ENCODE measurements at regions not wholly inside any gene's neighbourhood (a gene's known extent, or its start where the extent isn't known, plus 50 kb on each side); places are given as distances from the start of the nearest gene placed in this dataset.
"Not testable (repeated sequence)": the region's sequence is repeated elsewhere in the genome, so short reads cannot be mapped to it uniquely, and the experiment has no call there.

DNA sequence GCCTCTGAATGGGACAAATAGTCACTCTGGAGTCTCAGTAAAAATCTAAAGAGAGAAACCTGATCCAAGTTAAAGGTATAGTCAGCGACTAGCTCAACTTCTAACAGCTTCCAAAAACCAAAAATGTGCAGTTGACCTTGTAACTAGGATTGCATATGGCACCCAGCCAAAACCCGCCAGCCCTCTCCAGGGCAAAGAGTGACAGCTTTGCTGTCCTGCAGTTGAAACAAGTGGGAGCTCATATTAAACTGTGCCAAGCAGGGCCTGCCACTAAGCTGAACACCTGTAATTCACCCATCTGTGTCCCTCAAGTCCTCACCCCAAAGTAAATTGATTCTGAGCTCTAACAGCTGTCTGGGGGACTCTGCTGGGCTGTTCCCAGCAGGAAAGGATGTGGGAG lies 695.3 kb downstream of the MAFB start:
- no peak for DNase-seq

- DNase-seq, result no peak
These were observed 698.3 kb downstream of the MAFB start for GRCh38 chr20:39990692-39991091.

DNA sequence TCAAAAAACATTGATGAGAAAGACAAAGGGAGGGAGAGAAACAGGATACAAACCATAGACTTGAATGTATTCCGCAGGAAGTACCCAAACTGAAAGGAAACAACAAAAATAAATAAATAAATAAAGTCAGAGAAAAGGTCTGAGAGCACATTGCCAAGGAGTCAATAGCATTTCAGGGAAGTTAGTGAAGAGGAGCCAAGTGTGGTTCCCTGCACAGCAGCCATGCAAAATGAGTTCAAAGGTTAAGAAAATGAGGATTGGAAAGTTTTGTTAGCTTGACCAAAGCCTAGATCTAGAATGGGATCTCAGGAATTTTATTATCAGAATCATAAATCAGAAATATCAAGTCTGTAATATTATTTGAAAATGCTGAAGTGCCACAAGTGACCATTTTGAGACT lies 700.0 kb downstream of the MAFB start:
- DNase-seq, result no peak

- peak in 6 of 56 donors; percentile 2 to 18 (median 4) for DNase-seq
These were observed 702.7 kb downstream of the MAFB start for GRCh38 chr20:39986173-39986904.

DNA sequence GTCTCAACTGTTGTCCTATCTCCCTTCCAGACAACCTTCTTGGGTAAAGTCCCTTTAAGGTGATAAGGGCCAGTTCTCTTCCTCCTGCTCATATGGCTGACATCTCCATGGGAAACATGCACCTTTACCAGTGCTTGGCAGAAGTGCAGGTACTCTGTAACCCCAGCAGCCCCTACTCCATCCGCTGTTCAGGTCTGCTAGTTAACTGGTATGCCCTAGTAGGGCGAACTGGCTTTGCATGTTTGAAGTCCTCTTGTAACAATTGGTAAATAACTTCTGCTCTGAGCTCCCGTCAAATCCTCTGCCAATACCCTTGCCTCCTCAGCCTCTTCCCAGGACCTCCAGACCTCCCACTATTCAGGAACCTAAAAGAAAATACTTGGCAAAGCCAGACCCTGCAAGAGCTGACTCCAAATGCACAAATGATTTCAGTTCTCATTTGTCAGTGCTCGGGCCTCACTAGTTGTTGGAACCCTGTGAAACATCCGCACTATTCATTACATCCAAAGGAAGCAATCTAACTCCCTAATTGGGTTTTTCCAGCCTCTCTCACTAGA lies 703.7 kb downstream of the MAFB start:
- peak in 1 of 56 donors; percentile 7 for DNase-seq

DNA sequence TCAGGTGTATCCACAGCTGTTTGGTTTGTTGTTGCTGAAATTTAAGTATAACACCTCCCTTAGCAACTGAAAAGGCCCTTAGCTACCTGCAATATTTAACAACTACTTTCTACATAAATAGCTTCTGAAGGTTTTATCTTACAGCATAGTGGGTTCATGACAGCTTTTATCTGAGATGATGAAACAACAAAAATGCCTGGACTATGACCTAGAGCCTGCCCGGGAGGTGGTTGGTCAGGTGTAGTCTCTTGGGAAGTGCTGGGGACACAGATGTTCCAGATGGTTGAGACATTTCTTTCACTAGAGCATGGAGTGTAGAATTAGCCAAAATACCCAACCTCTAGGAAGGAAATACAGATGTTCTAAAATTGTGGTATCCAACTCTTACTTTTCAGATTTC lies 705.4 kb downstream of the MAFB start:
- no peak for DNase-seq

GRCh38 chr20:39983183-39983582 lies 705.9 kb downstream of the MAFB start:
- no peak for DNase-seq

GRCh38 chr20:39974966-39975501 lies 714.0 kb downstream of the MAFB start:
- no peak for DNase-seq

- no peak for DNase-seq
These were observed 720.5 kb downstream of the MAFB start for GRCh38 chr20:39968495-39968894.

- DNase-seq, result no peak
These were observed 721.2 kb downstream of the MAFB start for GRCh38 chr20:39967806-39968205.

DNA sequence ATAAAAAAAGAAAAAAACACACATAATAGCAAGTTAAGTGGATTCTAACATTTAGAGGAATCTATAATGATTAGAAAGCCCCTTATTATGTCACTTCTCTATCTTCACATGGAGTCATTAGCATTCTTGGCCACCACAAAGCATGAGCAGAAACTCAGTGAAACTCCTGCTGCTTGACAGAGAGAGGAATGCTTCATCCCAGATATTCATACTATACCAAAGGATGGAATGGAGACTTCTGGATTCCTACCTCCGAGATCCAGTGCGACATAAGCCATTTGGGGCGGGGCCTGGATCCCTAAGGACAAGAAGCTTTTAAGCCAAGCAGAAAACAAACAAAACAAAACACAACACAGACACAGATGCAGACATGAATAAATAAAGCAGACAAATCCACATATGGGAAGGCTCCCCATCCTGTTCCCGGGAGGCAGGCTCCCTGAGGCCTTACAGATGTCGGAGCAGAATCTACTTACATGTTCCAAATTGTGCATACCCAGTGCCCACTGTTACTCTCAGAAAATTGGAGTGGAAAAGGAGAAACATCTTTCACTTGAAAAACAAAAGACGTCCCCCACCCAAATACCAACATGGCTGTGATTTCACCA lies 727.3 kb downstream of the MAFB start:
- DNase-seq, result no peak

GRCh38 chr20:39960522-39961428 lies 728.3 kb downstream of the MAFB start:
- DNase-seq, result peak in 2 of 56 donors; percentile 9 to 19

- not testable (repeated sequence) for DNase-seq
These were observed 731.1 kb downstream of the MAFB start for GRCh38 chr20:39957911-39958310.

- DNase-seq, result no peak
These were observed 734.4 kb downstream of the MAFB start for GRCh38 chr20:39954621-39955020.

DNA sequence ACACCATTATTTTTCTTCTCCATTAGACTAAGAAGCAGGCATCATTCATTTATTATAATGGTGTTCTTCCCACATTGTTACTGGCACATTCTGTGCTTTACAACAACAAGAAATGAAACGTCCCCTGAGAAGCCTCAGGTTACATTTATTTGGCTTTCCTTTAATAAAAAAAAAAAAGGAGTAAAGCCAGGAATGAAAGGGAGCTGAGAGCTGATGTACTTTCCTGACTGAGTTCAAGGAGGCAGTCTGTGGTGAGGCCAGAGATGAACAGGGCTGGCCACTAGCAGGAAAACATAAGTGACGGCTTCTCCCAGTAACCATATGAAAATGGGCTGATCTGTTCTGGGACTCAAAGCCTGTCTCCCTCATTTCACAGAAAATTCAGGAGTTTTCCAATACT lies 742.1 kb downstream of the MAFB start:
- no peak for DNase-seq

DNA sequence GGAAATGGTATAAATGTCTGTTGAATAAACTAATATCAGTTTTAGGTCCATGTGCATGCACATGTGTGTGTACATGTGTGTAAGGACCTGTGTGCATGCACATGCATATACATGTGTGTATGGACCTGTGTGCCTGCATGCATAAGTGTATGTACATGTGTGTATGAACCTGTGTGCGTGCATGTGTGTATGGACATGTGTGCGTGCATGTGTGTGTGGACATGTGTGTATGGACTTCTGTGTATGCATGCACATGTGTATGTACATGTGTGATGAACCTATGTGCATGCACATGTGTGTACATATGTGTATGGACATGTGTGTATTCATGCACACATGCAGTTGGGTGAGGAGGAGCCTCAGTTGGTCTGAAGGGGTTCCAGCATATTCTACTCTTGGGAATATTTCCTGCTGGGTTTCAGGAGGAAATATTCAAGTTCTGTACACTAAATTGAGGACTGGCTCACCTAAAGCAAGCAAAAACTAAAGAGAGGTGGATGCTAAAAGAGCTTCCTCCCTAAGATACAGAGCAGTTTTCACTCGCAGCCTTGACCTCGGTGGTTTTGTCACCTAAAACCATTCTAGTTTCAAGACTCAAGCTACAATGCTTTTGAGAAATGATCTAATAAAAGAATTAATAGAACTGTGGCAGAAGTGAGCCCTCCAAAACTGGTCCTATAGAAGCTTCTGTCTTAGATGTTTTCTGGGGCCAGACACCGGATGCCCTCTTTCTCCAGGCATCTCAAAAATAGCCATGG lies 742.8 kb downstream of the MAFB start:
- DNase-seq, result no peak

- no peak for DNase-seq
These were observed 744.2 kb downstream of the MAFB start for GRCh38 chr20:39944861-39945260.

DNA sequence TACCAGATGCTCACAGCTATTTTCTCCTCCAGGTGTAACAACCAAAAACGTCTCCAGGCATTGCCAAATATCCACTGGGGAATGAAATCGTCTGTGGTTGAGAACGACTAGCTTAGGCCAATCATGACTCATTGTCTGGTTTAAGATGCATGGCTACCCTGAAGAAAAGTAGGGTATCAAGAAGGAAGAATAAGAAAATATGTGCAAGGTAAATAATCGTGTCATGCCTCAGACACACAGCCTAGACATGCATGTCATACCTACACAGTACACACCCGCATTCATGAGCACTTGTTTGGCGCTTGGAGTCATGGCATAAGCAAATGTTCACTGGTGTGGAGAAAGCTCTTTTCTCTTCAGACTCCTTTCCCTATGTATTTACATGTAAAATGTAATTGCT lies 745.7 kb downstream of the MAFB start:
- no peak for DNase-seq

GRCh38 chr20:39941245-39941644 lies 747.8 kb downstream of the MAFB start:
- DNase-seq, result no peak

GRCh38 chr20:39939241-39939865 lies 749.7 kb downstream of the MAFB start:
- no peak for DNase-seq

Measured in nucleus accumbens (tissue), 56 donors.